Psoas muscle (tissue), 7 donors: ENCODE measurements at regions not wholly inside any gene's neighbourhood (a gene's known extent, or its start where the extent isn't known, plus 50 kb on each side); places are given as distances from the start of the nearest gene placed in this dataset.

ENCODE experiments used
- ATAC-seq, 4 donors: fragments of 200-7000 bp; cut with Tn5 transposase; one replicate each; pipeline ENCODE4 v1.9.1; 2020; ENCODE audit warnings: moderate library complexity in 3 of 4, mild to moderate bottlenecking in 2 of 4
- DNase-seq, 2 donors: peaks; one replicate each; pipeline ENCODE4 v3.0.0-alpha.2; 2020
- H3K27ac ChIP-seq: fragments of 200-600 bp; one replicate; pipeline ENCODE4 v1.8.0; 2022
- H3K27me3 ChIP-seq, 3 donors: fragments of 200-600 bp in 1 of 3; one replicate each; pipeline versions ENCODE4 v1.6.1 to v1.8.0; 2013 to 2022; ENCODE audit warnings: low read length in 2 of 3, mild to moderate bottlenecking in 2 of 3, moderate library complexity in 1 of 3; ENCODE audit not compliant: insufficient read depth in 3 of 3
- H3K36me3 ChIP-seq, 2 donors: fragments of 200-600 bp in 1 of 2; one replicate each; pipeline versions ENCODE4 v1.6.1 to v1.8.0; 2013 to 2022; ENCODE audit warnings: low read depth in 1 of 2, mild to moderate bottlenecking in 1 of 2, moderate library complexity in 1 of 2; ENCODE audit not compliant: insufficient read depth in 1 of 2
- H3K4me1 ChIP-seq: fragments of 200-600 bp; one replicate; pipeline ENCODE4 v1.8.0; 2022
- H3K4me3 ChIP-seq: fragments of 200-600 bp; one replicate; pipeline ENCODE4 v1.8.0; 2022; ENCODE audit warnings: mild to moderate bottlenecking
- H3K9me3 ChIP-seq: fragments of 200-600 bp; one replicate; pipeline ENCODE4 v1.8.0; 2022
- WGBS, 3 donors: extraction: QIAGEN DNeasy Blood & Tissue Kit; methylation state at CpG; one replicate each; pipeline versions ENCODE4 v1.1.6 to v1.1.7; 2013; 5-methylcytosine and 5-hydroxymethylcytosine counted together
- intact Hi-C, 2 donors: fragments of 100-400 bp; cut with DNase I; formaldehyde crosslinking; loops; one replicate each; pipeline versions ENCODE4 v1.11.0 to v1.14.2; 2022
- TF ChIP-seq, protein P1 (sequence below): fragments of 200-600 bp; IDR thresholded peaks from one replicate; pipeline ENCODE4 v1.8.0; 2022; ENCODE audit warnings: antibody characterized with exemption
- donor health status: healthy with polysubstance abuse.
- donor health status: DM: no; HTN: no; CAD: no; lungs with moderate emphysema.
- donor health status: Bipolar disorder and iron deficiency.
- donor health status: healthy.
- donor health status: DM: yes; HTN: yes; CAD: no.
- donor health status: DM: no; HTN: no; CAD: no.
- donor health status: DM: yes; HTN: yes; CAD: no.

DNA sequence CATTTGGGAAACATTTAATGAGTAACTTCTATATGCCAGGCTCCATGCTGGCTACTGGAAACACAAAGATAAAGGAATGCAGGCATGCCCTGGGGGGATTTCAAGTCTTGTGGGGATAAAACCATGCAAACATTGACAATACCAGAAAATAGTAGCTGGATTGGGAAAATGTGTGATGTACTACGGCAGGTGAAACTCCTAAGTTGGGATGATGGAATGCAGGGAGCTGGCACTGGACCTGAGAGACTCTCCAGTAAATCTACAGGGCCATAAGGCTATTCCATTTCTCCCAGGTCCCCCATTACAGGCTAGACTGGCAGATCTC is 68.2 kb upstream of the NTRK3 start:
- H3K9me3 ChIP-seq: no peaks in the 10 kb centered on the region
- TF ChIP-seq, protein P1, sequence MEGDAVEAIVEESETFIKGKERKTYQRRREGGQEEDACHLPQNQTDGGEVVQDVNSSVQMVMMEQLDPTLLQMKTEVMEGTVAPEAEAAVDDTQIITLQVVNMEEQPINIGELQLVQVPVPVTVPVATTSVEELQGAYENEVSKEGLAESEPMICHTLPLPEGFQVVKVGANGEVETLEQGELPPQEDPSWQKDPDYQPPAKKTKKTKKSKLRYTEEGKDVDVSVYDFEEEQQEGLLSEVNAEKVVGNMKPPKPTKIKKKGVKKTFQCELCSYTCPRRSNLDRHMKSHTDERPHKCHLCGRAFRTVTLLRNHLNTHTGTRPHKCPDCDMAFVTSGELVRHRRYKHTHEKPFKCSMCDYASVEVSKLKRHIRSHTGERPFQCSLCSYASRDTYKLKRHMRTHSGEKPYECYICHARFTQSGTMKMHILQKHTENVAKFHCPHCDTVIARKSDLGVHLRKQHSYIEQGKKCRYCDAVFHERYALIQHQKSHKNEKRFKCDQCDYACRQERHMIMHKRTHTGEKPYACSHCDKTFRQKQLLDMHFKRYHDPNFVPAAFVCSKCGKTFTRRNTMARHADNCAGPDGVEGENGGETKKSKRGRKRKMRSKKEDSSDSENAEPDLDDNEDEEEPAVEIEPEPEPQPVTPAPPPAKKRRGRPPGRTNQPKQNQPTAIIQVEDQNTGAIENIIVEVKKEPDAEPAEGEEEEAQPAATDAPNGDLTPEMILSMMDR: no peak
- H3K4me1 ChIP-seq: no peaks in the 10 kb centered on the region
- H3K27me3 ChIP-seq: no peaks in the 10 kb centered on the region
- WGBS, 3 donors: 82 to 95% (median 84%) methylated on average over 1 of the region's 1 CpG
- no peaks in the 10 kb centered on the region for H3K36me3 ChIP-seq
- ATAC-seq: no peak
- H3K27ac ChIP-seq: no peak overlapping the region
- DNase-seq: no peak
- intact Hi-C loops: no loop called here
- H3K4me3 ChIP-seq: no peak overlapping the region

DNA sequence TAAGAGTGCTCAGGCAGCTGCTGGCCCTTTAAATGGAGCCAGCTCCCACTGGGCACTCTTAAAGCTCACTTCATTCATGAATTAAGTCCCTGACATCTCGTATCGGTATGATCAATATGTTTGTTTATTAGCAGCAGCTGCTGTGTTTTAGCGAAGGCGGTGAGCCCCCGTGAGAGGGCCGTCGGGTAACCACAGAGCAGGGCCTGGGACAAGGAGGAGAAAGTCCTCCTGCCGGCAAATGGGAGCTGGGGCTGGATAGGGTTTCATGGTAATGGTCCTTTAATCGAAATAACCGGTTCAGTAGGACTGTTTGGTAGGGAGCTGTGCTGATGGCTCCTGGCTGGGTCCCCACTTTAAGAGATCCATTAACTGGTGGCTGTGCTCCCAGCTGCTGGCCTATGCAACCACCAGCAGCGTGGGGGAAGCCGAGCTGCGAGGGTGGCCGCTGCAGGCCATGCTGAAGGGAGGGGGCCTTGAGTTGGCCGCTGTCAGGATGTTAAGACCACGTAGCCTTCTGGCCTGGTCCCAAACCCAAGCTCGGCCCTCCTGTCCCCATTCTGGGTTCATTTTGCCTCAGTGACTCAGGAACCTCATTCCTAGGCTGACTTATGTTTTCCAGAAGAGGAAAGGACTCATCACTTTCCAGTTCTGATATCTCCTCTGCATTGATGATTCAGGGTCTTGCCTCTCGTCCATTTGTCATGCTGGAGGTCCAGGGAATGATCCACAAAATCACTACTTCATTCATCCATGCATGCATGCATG is 67.6 kb upstream of the NTRK3 start:
- intact Hi-C loops: no loop called here
- ATAC-seq: no peak
- no peaks in the 10 kb centered on the region for H3K36me3 ChIP-seq
- TF ChIP-seq, protein P1: no peak
- no peak overlapping the region for H3K4me3 ChIP-seq
- no peaks in the 10 kb centered on the region for H3K27me3 ChIP-seq
- H3K4me1 ChIP-seq: no peaks in the 10 kb centered on the region
- H3K9me3 ChIP-seq: no peaks in the 10 kb centered on the region
- no peak overlapping the region for H3K27ac ChIP-seq
- 67 to 79% (median 70%) methylated on average over 18 of the region's 18 CpGs for WGBS, 3 donors
- no peak for DNase-seq

DNA sequence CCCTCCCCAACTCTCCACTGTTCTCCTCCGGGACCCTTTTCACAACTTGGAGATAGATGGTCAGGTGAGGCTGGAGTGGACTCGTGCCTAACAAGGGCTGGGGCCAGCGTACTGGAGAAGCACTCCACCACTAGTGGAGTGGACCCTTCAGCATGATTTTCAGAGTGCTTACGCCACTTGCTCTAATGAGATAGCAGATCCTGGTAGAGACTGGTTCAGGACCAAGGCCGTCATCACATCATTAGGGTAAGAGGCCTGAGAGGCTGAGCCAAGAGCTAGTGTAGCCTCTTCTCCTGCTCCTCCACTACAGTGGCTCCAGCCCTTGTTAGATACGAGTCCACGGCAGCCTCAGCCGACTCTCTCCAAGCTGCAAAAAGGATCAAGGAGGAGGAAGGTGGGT is 66.9 kb upstream of the NTRK3 start:
- Histone ChIP-seq H3K9me3 (no peaks in the 10 kb centered on the region), H3K27ac (no peak overlapping the region), H3K27me3 (no peaks in the 10 kb centered on the region), H3K4me1 (no peaks in the 10 kb centered on the region), H3K36me3 (no peaks in the 10 kb centered on the region), H3K4me3 (no peak overlapping the region)
- no peak for DNase-seq
- no peak for ATAC-seq
- 87 to 93% (median 87%) methylated on average over 8 of the region's 8 CpGs for WGBS, 3 donors
- TF ChIP-seq, protein P1: no peak
- intact Hi-C loops: no loop called here

DNA sequence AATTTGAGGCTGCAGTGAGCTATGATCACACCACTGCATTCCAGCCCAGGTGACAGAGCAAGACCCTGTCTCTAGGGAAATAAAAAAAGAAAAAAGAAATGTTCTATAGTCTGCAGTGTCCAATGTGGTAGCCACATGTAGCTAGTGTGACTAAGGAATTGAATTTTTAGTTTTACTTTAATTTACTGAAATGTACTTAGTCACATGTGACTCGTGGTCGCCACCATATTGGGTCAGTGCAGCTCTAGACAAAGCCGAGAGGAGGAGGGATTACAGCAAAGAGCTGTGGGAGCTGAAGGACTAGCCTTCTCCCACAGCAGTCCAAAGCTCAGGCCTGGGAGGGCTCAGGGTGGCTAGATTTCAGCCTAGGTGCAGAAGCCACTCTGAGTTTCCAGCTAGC is 65.9 kb upstream of the NTRK3 start:
- intact Hi-C loops: no loop called here

More for the DNA sequence above, 65.9 kb upstream of the NTRK3 start:
- Histone ChIP-seq H3K9me3 (no peaks in the 10 kb centered on the region), H3K4me1 (no peaks in the 10 kb centered on the region), H3K27me3 (no peaks in the 10 kb centered on the region), H3K36me3 (no peaks in the 10 kb centered on the region), H3K4me3 (no peak overlapping the region), H3K27ac (no peak overlapping the region)
- TF ChIP-seq, protein P1: no peak
- ATAC-seq: no peak
- DNase-seq: no peak
- 69 to 89% (median 83%) methylated on average over 3 of the region's 3 CpGs for WGBS, 3 donors
